ENCODE measurements at regions not wholly inside any gene's neighbourhood (a gene's known extent, or its start where the extent isn't known, plus 50 kb on each side); places are given as distances from the start of the nearest gene placed in this dataset.
"Not testable (repeated sequence)": the region's sequence is repeated elsewhere in the genome, so short reads cannot be mapped to it uniquely, and the experiment has no call there.

DNA sequence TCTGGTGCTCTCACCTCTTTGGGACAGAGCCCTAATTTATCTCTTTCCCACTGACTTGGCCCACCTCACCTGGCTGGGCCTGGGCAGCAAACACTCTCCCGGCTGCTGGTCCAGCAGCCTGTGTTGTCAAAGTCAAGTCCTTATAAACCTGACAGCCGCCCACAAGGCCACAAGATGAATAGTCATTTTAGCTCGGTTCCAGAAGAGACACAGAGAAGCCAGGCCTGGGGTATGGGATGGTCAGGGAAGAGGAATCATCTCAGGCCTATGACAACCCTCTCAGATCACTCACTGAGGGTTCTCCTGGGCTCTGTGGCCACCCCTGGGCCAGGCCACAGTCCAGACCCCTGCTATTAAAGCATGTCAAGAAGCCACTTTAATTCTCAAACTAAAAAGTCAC, 158.5 kb downstream of the FOXD2 start:
- no peak for DNase-seq
- WGBS, 5 donors: 79 to 87% (median 82%) methylated on average over 3 of the region's 3 CpGs

DNA sequence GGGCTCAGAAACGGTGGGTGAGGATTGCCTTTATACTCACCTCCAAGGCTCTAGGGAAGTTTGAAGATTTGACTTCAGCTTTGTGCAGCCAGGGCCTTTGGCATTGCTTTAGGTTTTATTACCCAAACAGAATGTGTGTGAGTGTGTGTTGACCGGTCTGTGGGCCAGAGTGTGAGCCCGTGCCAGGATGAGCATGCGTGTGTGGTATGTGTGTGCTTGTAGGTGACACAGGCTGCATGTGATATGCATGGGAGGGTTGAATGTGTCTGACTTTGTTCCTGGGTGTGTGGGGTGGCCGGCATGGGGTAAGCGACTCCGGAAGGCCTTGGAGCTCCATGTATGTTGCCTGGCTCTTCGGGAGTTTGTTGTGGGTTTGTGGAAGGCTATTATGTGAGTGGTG, 160.5 kb downstream of the FOXD2 start:
- no peak overlapping the region for H3K27ac ChIP-seq
- peaks cover 3 to 42% (median 37%) of the 10 kb centered on the region in 8 donors for H3K9me3 ChIP-seq
- peaks cover 0 to 6% (median under 1%) of the 10 kb centered on the region in 6 donors for H3K4me1 ChIP-seq
- H3K4me3 ChIP-seq: no peak overlapping the region
- 79 to 85% (median 83%) methylated on average over 8 of the region's 8 CpGs for WGBS, 5 donors
- H3K36me3 ChIP-seq: no peaks in the 10 kb centered on the region
- TF ChIP-seq POLR2AphosphoS5 (IDR thresholded peaks at IDR 0.05) (no peak), POLR2A (IDR thresholded peaks at IDR 0.05) (no peak), CTCF (IDR thresholded peaks at IDR 0.05 in 8 of 11, conservative IDR thresholded peaks at IDR 0.05 in 3 of 11) (no peak)
- H3K27me3 ChIP-seq (replicated peaks in 1 of 7): peaks cover 0 to 32% (median 1%) of the 10 kb centered on the region in 7 donors
- no peak for DNase-seq
- intact Hi-C loops (cut with DNase I; ENCODE audit: low total_unique reads): no loop called here

More for the DNA sequence above, 158.5 kb downstream of the FOXD2 start:
- intact Hi-C loops (cut with DNase I; ENCODE audit: low total_unique reads): no loop called here
- peaks cover 0 to 46% (median 16%) of the 10 kb centered on the region in 7 donors for H3K27me3 ChIP-seq (replicated peaks in 1 of 7)
- no peaks in the 10 kb centered on the region for H3K36me3 ChIP-seq
- peaks cover 0 to 21% (median 17%) of the 10 kb centered on the region in 8 donors for H3K9me3 ChIP-seq
- TF ChIP-seq POLR2AphosphoS5 (IDR thresholded peaks at IDR 0.05): no peak
- TF ChIP-seq POLR2A (IDR thresholded peaks at IDR 0.05): no peak
- no peak for TF ChIP-seq CTCF (IDR thresholded peaks at IDR 0.05 in 8 of 11, conservative IDR thresholded peaks at IDR 0.05 in 3 of 11)
- peaks cover 0 to 15% (median 4%) of the 10 kb centered on the region in 6 donors for H3K4me1 ChIP-seq
- H3K27ac ChIP-seq: no peak overlapping the region
- H3K4me3 ChIP-seq: no peak overlapping the region

GRCh38 chr1:47599777-47600176, 161.9 kb downstream of the FOXD2 start:
- Histone ChIP-seq H3K9me3 (peaks cover 3 to 45% (median 40%) of the 10 kb centered on the region in 8 donors), H3K27me3 (replicated peaks in 1 of 7) (peaks cover 0 to 17% (median 0%) of the 10 kb centered on the region in 7 donors), H3K4me3 (no peak overlapping the region), H3K4me1 (no peaks in the 10 kb centered on the region), H3K27ac (no peak overlapping the region), H3K36me3 (no peaks in the 10 kb centered on the region)
- intact Hi-C loops (cut with DNase I; ENCODE audit: low total_unique reads): no loop called here
- no peak for DNase-seq
- TF ChIP-seq CTCF (IDR thresholded peaks at IDR 0.05 in 8 of 11, conservative IDR thresholded peaks at IDR 0.05 in 3 of 11): no peak
- 93 to 98% (median 96%) methylated on average over 3 of the region's 3 CpGs for WGBS, 5 donors

DNA sequence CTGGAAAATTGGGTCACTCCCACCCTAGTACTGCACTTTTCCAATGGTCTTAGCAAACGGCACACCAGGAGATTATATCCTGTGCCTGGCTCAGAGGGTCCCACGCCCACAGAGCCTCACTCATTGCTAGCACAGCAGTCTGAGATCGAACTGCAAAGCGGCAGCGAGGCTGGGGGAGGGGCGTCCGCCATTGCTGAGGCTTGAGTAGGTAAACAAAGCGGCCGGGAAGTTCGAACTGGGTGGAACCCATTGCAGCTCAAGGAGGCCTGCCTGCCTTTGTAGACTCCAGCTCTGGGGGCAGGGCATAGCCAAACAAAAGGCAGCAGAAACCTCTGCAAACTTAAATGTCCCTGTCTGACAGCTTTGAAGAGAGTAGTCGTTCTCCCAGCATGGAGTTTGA, 164.6 kb downstream of the FOXD2 start:
- intact Hi-C loops (cut with DNase I; ENCODE audit: low total_unique reads); H3K4me3 ChIP-seq; H3K27me3 ChIP-seq (replicated peaks in 1 of 7); H3K4me1 ChIP-seq; H3K36me3 ChIP-seq; H3K27ac ChIP-seq; DNase-seq: not testable (repeated sequence)
- 89 to 94% (median 90%) methylated on average over 10 to 11 of the region's 11 CpGs for WGBS, 5 donors
- H3K9me3 ChIP-seq: peaks cover 3 to 64% (median 50%) of the 10 kb centered on the region in 8 donors

- H3K27ac ChIP-seq; DNase-seq; H3K4me1 ChIP-seq; H3K27me3 ChIP-seq (replicated peaks in 1 of 7); H3K4me3 ChIP-seq; H3K36me3 ChIP-seq; intact Hi-C loops (cut with DNase I; ENCODE audit: low total_unique reads): not testable (repeated sequence)
- 89 to 100% (median 100%) methylated on average over 1 of the region's 1 CpG for WGBS, 5 donors
- peaks cover 3 to 66% (median 50%) of the 10 kb centered on the region in 8 donors for H3K9me3 ChIP-seq
Measured at GRCh38 chr1:47604869-47605268, 167.0 kb downstream of the FOXD2 start.
